ENCODE measurements at regions not wholly inside any gene's neighbourhood (a gene's known extent, or its start where the extent isn't known, plus 50 kb on each side); places are given as distances from the start of the nearest gene placed in this dataset.

- no peak for DNase-seq (ENCODE audit: low read depth in 2 of 2)
Observed at GRCh38 chr2:208545403-208546042, 138.9 kb downstream of the PTH2R start.

GRCh38 chr2:208546107-208546506 is 139.5 kb downstream of the PTH2R start:
- DNase-seq (ENCODE audit: low read depth in 2 of 2) = no peak

GRCh38 chr2:208546860-208547650 is 140.5 kb downstream of the PTH2R start:
- DNase-seq (ENCODE audit: low read depth in 2 of 2) = no peak

- DNase-seq (ENCODE audit: low read depth in 2 of 2) = no peak
Observed at GRCh38 chr2:208548700-208549099, 142.1 kb downstream of the PTH2R start.

- DNase-seq (ENCODE audit: low read depth in 2 of 2) = no peak
Observed at GRCh38 chr2:208549546-208550158, 143.1 kb downstream of the PTH2R start.

GRCh38 chr2:208552943-208553342 is 146.4 kb downstream of the PTH2R start:
- DNase-seq (ENCODE audit: low read depth in 2 of 2) = no peak

GRCh38 chr2:208556983-208557484 is 150.4 kb downstream of the PTH2R start:
- no peak for DNase-seq (ENCODE audit: low read depth in 2 of 2)

GRCh38 chr2:208565690-208566416 is 159.3 kb downstream of the PTH2R start:
- no peak for DNase-seq (ENCODE audit: low read depth in 2 of 2)

GRCh38 chr2:208568203-208568602 is 161.6 kb downstream of the PTH2R start:
- DNase-seq (ENCODE audit: low read depth in 2 of 2) = no peak

- DNase-seq (ENCODE audit: low read depth in 2 of 2) = no peak
Observed at GRCh38 chr2:208570066-208570465, 163.5 kb downstream of the PTH2R start.

GRCh38 chr2:208570851-208571763 is 164.5 kb downstream of the PTH2R start:
- DNase-seq (ENCODE audit: low read depth in 2 of 2) = no peak

- no peak for DNase-seq (ENCODE audit: low read depth in 2 of 2)
Observed at GRCh38 chr2:208571764-208572131, 165.2 kb downstream of the PTH2R start.

GRCh38 chr2:208573569-208573968 is 167.0 kb downstream of the PTH2R start:
- no peak for DNase-seq (ENCODE audit: low read depth in 2 of 2)

- DNase-seq (ENCODE audit: low read depth in 2 of 2) = no peak
Observed at GRCh38 chr2:208579678-208580077, 173.1 kb downstream of the PTH2R start.

GRCh38 chr2:208584378-208584985 is 177.9 kb downstream of the PTH2R start:
- no peak for DNase-seq (ENCODE audit: low read depth in 2 of 2)

GRCh38 chr2:208586516-208586915 is 179.9 kb downstream of the PTH2R start:
- DNase-seq (ENCODE audit: low read depth in 2 of 2) = no peak

GRCh38 chr2:208594642-208595385 is 188.2 kb downstream of the PTH2R start:
- no peak for DNase-seq (ENCODE audit: low read depth in 2 of 2)

- no peak for DNase-seq (ENCODE audit: low read depth in 2 of 2)
Observed at GRCh38 chr2:208595386-208596275, 189.0 kb downstream of the PTH2R start.

GRCh38 chr2:208607694-208608093 is 201.1 kb downstream of the PTH2R start:
- DNase-seq (ENCODE audit: low read depth in 2 of 2) = no peak

All from stimulated activated CD4-positive, alpha-beta T cell treated with anti-CD3 and anti-CD28 coated beads, Interleukin-4, amount 100 ng/mL, for 48 hours (primary cell).